ENCODE measurements at regions not wholly inside any gene's neighbourhood (a gene's known extent, or its start where the extent isn't known, plus 50 kb on each side); places are given as distances from the start of the nearest gene placed in this dataset.

GRCh38 chr9:7376833-7377232 lies 422.7 kb downstream of the DMAC1 start:
- TF ChIP-seq CTCF (IDR thresholded peaks at IDR 0.05) = no peak
- no peak for TF ChIP-seq POLR2A (IDR thresholded peaks at IDR 0.05)

All from right lobe of liver (tissue), 4 donors.